OCI-LY7 (cell line): ENCODE measurements at regions not wholly inside any gene's neighbourhood (a gene's known extent, or its start where the extent isn't known, plus 50 kb on each side); places are given as distances from the start of the nearest gene placed in this dataset.

Source experiments
- EZH2phosphoT487 ChIP-seq: fragments of 200-600 bp; sonication (generic); IDR thresholded peaks from 2 replicates; pipeline ENCODE4 v1.6.1; 2018; ENCODE audit warnings: low read depth, borderline replicate concordance, mild to moderate bottlenecking, mixed run types, antibody characterized with exemption, low read length, moderate library complexity, mixed read lengths
- TF ChIP-seq, protein P1 (sequence below): fragments of 200-600 bp; sonication (generic); conservative IDR thresholded peaks from 2 replicates; pipeline ENCODE4 v1.5.1; 2014; ENCODE audit warnings: mild to moderate bottlenecking, antibody characterized with exemption, low read length, moderate library complexity, mixed read lengths

DNA sequence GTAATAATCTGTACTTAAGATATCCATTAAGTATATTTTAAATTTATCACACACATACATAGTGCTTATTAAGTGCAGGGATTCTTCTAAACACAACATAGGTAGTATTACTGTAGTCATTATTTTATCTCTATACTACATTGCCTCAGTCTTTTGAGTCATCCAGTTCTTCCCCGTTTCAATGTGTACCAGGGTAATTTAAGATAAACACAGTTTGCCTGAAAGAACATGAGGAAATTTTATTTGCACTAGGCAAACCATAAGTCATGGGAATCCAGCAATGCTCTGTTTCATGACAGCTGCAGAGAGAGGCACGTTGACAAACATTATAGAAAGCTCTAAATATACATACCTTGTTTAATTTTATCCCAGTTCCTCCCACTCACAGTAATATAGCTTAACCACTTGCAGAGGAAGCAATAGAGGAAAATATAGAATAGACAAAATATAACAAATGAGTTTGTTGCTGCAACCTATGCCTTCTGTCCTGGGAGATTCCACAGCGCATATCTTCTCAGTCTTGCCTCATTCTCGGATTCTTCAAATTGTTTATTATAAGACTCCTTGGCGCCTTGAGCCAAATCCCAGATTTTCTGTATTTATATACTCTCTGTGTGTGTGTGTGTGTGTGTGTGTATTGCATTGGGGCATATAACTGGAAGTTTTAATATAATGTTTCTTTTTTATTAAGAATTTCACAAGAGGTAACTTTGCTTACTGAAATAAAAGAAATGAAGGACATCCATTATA is 258.6 kb downstream of the FAM133A start:
- TF ChIP-seq, protein P1, sequence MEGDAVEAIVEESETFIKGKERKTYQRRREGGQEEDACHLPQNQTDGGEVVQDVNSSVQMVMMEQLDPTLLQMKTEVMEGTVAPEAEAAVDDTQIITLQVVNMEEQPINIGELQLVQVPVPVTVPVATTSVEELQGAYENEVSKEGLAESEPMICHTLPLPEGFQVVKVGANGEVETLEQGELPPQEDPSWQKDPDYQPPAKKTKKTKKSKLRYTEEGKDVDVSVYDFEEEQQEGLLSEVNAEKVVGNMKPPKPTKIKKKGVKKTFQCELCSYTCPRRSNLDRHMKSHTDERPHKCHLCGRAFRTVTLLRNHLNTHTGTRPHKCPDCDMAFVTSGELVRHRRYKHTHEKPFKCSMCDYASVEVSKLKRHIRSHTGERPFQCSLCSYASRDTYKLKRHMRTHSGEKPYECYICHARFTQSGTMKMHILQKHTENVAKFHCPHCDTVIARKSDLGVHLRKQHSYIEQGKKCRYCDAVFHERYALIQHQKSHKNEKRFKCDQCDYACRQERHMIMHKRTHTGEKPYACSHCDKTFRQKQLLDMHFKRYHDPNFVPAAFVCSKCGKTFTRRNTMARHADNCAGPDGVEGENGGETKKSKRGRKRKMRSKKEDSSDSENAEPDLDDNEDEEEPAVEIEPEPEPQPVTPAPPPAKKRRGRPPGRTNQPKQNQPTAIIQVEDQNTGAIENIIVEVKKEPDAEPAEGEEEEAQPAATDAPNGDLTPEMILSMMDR, result no peak
- TF ChIP-seq EZH2phosphoT487, result no peak
